ENCODE measurements at regions not wholly inside any gene's neighbourhood (a gene's known extent, or its start where the extent isn't known, plus 50 kb on each side); places are given as distances from the start of the nearest gene placed in this dataset.

- DNase-seq (ENCODE audit: extremely low read depth, low read depth) = no peak
- no peak overlapping the region for H3K4me3 ChIP-seq (replicated peaks; ENCODE audit: low read depth, low read length)
- TF ChIP-seq CTCF (IDR thresholded peaks at IDR 0.05; ENCODE audit: low read depth, low read length, missing control alignments) = no peak
Observed at GRCh38 chr6:164169355-164169754, 754.8 kb downstream of the QKI start.

GRCh38 chr6:164168595-164168994 is 754.1 kb downstream of the QKI start:
- no peak overlapping the region for H3K4me3 ChIP-seq (replicated peaks; ENCODE audit: low read depth, low read length)
- DNase-seq (ENCODE audit: extremely low read depth, low read depth) = no peak
- no peak for TF ChIP-seq CTCF (IDR thresholded peaks at IDR 0.05; ENCODE audit: low read depth, low read length, missing control alignments)

- H3K4me3 ChIP-seq (replicated peaks; ENCODE audit: low read depth, low read length) = no peak overlapping the region
- no peak for DNase-seq (ENCODE audit: extremely low read depth, low read depth)
- no peak for TF ChIP-seq CTCF (IDR thresholded peaks at IDR 0.05; ENCODE audit: low read depth, low read length, missing control alignments)
Observed at GRCh38 chr6:164167873-164168405, 753.4 kb downstream of the QKI start.

GRCh38 chr6:164166996-164167395 is 752.5 kb downstream of the QKI start:
- DNase-seq (ENCODE audit: extremely low read depth, low read depth) = no peak
- no peak for TF ChIP-seq CTCF (IDR thresholded peaks at IDR 0.05; ENCODE audit: low read depth, low read length, missing control alignments)
- no peak overlapping the region for H3K4me3 ChIP-seq (replicated peaks; ENCODE audit: low read depth, low read length)

GRCh38 chr6:164166515-164166914 is 752.0 kb downstream of the QKI start:
- no peak overlapping the region for H3K4me3 ChIP-seq (replicated peaks; ENCODE audit: low read depth, low read length)
- no peak for DNase-seq (ENCODE audit: extremely low read depth, low read depth)
- TF ChIP-seq CTCF (IDR thresholded peaks at IDR 0.05; ENCODE audit: low read depth, low read length, missing control alignments) = no peak

- TF ChIP-seq CTCF (IDR thresholded peaks at IDR 0.05; ENCODE audit: low read depth, low read length, missing control alignments) = no peak
- H3K4me3 ChIP-seq (replicated peaks; ENCODE audit: low read depth, low read length) = no peak overlapping the region
- no peak for DNase-seq (ENCODE audit: extremely low read depth, low read depth)
Observed at GRCh38 chr6:164164876-164165275, 750.4 kb downstream of the QKI start.

- no peak for DNase-seq (ENCODE audit: extremely low read depth, low read depth)
- TF ChIP-seq CTCF (IDR thresholded peaks at IDR 0.05; ENCODE audit: low read depth, low read length, missing control alignments) = no peak
- H3K4me3 ChIP-seq (replicated peaks; ENCODE audit: low read depth, low read length) = no peak overlapping the region
Observed at GRCh38 chr6:164163239-164163638, 748.7 kb downstream of the QKI start.

Measured in HFF-Myc (cell line).